GM10266 (cell line): ENCODE measurements at regions not wholly inside any gene's neighbourhood (a gene's known extent, or its start where the extent isn't known, plus 50 kb on each side); places are given as distances from the start of the nearest gene placed in this dataset.

ENCODE experiments used
- DNase-seq: peaks from one replicate; pipeline ENCODE4 v3.0.0; 2012; ENCODE audit errors: extremely low spot score
- CTCF ChIP-seq: IDR thresholded peaks from 2 replicates; pipeline ENCODE4 v1.5.1; 2012; ENCODE audit warnings: mild to moderate bottlenecking, low read depth; ENCODE audit not compliant: control insufficient read depth, insufficient read depth; ENCODE audit errors: missing control alignments

GRCh38 chr13:107716241-107716640, 499.1 kb downstream of the LIG4 start:
- DNase-seq: no peak
- TF ChIP-seq CTCF: no peak

- DNase-seq: no peak
These were observed 499.8 kb downstream of the LIG4 start for GRCh38 chr13:107715496-107715895.

GRCh38 chr13:107713314-107713713, 502.0 kb downstream of the LIG4 start:
- DNase-seq: no peak
- no peak for TF ChIP-seq CTCF

More at GRCh38 chr13:107715496-107715895, 499.8 kb downstream of the LIG4 start:
- no peak for TF ChIP-seq CTCF

- no peak for TF ChIP-seq CTCF
- no peak for DNase-seq
These were observed 503.0 kb downstream of the LIG4 start for GRCh38 chr13:107712145-107712860.

GRCh38 chr13:107690181-107690580, 525.2 kb downstream of the LIG4 start:
- no peak for DNase-seq
- no peak for TF ChIP-seq CTCF

- no peak for TF ChIP-seq CTCF
These were observed 529.5 kb downstream of the LIG4 start for GRCh38 chr13:107685876-107686275.

GRCh38 chr13:107681600-107681999, 533.7 kb downstream of the LIG4 start:
- no peak for TF ChIP-seq CTCF
- DNase-seq: no peak

More at GRCh38 chr13:107685876-107686275, 529.5 kb downstream of the LIG4 start:
- DNase-seq: no peak
